SJCRH30 (cell line): ENCODE measurements at regions not wholly inside any gene's neighbourhood (a gene's known extent, or its start where the extent isn't known, plus 50 kb on each side); places are given as distances from the start of the nearest gene placed in this dataset.

Source experiments
- DNase-seq, 2 experiments: peaks; one replicate each; pipeline ENCODE4 v3.0.0-alpha.2; 2015 to 2020
- H3K27ac ChIP-seq: fragments of 250-450 bp; sonication (Bioruptor Pico); 2 replicates; pipeline ENCODE4 v1.5.1; 2020; ENCODE audit warnings: mild to moderate bottlenecking, moderate library complexity
- H3K27me3 ChIP-seq: fragments of 250-450 bp; sonication (Bioruptor Pico); 2 replicates; pipeline ENCODE4 v1.5.1; 2020; ENCODE audit warnings: mild to moderate bottlenecking, moderate library complexity
- H3K36me3 ChIP-seq: fragments of 250-450 bp; sonication (Bioruptor Pico); 2 replicates; pipeline ENCODE4 v1.5.1; 2020; ENCODE audit warnings: mild to moderate bottlenecking, moderate library complexity
- H3K4me1 ChIP-seq: fragments of 250-450 bp; sonication (Bioruptor Pico); 2 replicates; pipeline ENCODE4 v1.5.1; 2020; ENCODE audit warnings: mild to moderate bottlenecking, moderate library complexity
- H3K4me3 ChIP-seq: fragments of 250-450 bp; sonication (Bioruptor Pico); 2 replicates; pipeline ENCODE4 v1.5.1; 2020; ENCODE audit warnings: mild to moderate bottlenecking, moderate library complexity
- H3K9me3 ChIP-seq: fragments of 250-450 bp; sonication (Bioruptor Pico); replicated peaks from 2 replicates; pipeline ENCODE4 v1.5.1; 2020; ENCODE audit warnings: mild to moderate bottlenecking, moderate library complexity

DNA sequence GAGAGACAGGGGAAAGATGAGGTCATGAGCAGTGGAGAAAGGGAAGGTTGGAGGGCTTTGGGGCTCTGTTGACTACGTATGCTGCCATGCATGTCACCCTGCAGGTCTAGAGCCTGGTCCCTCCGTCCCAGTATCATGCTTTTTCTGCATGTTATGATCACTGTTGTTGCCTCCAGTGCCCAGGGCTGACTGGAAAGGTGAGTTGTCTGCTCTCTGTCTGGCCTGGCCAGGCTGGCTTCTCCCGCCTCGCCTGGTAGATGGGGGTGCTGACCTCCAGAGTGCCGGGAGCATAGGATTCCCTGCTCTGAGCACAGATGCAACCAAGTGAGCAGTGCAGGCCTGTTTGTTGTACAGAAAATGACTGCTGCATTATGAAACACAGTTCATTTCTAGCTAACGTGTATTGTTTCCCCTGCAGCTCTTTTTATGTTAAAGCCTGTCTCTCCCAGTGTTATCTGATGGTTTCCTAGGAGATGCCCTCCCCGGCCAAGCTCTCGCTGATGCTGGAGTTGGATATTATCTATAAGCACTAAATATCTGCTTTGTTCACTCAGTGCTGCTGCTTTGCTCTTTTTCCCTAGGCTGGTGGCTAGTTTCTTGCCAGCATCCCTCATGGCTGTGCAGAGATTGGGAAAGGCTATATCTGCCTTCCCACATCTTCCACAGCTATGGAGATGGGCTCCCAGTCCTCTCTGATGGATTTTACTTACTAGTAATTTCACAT lies 158.2 kb downstream of the TDRD15 start:
- H3K27ac ChIP-seq, result no peak overlapping the region
- H3K4me1 ChIP-seq, result no peaks in the 10 kb centered on the region
- no peaks in the 10 kb centered on the region for H3K36me3 ChIP-seq
- DNase-seq, result no peak
- 0 out of 2 replicates have a peak, but pooled peaks cover 5% of the 10 kb centered on the region for H3K27me3 ChIP-seq
- H3K4me3 ChIP-seq, result no peak overlapping the region
- H3K9me3 ChIP-seq, result no peaks in the 10 kb centered on the region

- Histone ChIP-seq H3K4me1 (no peaks in the 10 kb centered on the region), H3K27ac (no peak overlapping the region), H3K27me3 (0 out of 2 replicates have a peak, but pooled peaks cover 3% of the 10 kb centered on the region), H3K4me3 (no peak overlapping the region), H3K36me3 (no peaks in the 10 kb centered on the region), H3K9me3 (no peaks in the 10 kb centered on the region)
- no peak for DNase-seq
Measured at GRCh38 chr2:21282515-21282898, 158.7 kb downstream of the TDRD15 start.

DNA sequence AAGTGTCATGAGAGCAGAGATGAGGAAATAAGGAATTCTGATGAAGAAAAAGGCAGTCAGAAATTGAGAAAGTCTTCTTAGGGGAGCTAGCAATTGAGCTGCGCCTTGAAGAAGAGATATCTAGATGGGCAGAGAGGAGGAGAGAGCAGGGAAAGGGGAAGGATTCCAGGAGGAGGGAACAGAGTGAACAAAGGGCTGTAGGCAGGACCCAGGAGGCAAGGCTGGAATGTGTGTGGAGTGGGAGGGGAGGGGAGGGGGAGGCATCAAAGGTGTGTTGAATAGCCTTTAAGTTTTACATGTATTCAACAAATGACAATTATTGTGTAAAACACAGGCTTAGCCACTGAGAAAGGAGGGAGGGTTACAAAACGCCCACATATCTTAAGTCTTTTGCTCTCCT lies 164.5 kb downstream of the TDRD15 start:
- H3K4me1 ChIP-seq, result no peaks in the 10 kb centered on the region
- H3K27ac ChIP-seq, result no peak overlapping the region
- H3K9me3 ChIP-seq, result no peaks in the 10 kb centered on the region
- DNase-seq, result no peak
- no peaks in the 10 kb centered on the region for H3K36me3 ChIP-seq
- no peak overlapping the region for H3K4me3 ChIP-seq
- peaks cover 5% of the 10 kb centered on the region; the same call in 1 of the 2 replicates for H3K27me3 ChIP-seq

DNA sequence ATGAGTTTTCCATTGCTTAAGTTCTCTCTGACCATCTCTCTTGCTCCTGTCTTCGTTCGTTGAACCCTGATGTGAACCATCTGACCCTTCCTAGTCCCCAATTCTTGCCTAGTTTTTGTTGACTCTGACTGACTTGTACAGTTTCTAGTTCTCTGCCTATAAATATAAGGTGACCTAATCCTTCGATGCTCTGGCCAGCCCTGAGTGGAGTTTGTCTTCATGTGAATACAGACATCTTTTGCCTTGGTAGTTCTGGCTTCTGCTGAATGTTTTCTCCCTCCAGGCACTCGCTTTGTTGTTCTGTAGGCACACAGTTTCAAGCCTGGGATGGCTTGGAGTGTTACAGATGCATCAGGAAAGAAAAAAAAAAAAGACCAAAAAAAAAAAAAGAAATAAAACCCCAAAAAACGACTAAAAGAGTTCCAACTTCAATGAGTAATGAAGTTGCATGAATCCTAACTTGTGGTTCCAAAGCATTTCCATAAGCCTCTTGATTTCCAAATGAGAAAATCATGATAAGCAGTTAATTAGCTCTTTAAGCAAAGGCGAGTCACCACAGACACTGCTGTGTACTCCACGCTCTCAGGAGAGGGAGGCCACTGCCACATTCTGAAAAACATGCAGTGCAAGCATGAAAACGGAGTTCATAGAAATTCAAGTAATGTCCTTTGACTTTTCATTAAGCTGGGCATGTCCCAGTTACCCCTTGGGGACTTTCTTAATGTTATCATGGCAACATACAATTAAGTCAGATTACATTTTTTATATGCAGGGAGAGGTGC lies 165.2 kb downstream of the TDRD15 start:
- Histone ChIP-seq H3K9me3 (no peaks in the 10 kb centered on the region), H3K36me3 (no peaks in the 10 kb centered on the region), H3K27me3 (peaks cover 5% of the 10 kb centered on the region; the same call in 1 of the 2 replicates), H3K4me1 (no peaks in the 10 kb centered on the region), H3K27ac (no peak overlapping the region), H3K4me3 (no peak overlapping the region)
- DNase-seq, result no peak

- H3K27ac ChIP-seq, result no peak overlapping the region
- H3K4me1 ChIP-seq, result no peaks in the 10 kb centered on the region
- no peak overlapping the region for H3K4me3 ChIP-seq
- no peak for DNase-seq
- no peaks in the 10 kb centered on the region for H3K36me3 ChIP-seq
- H3K9me3 ChIP-seq, result no peaks in the 10 kb centered on the region
- H3K27me3 ChIP-seq, result peaks cover 5% of the 10 kb centered on the region; the same call in 1 of the 2 replicates
Measured at GRCh38 chr2:21289551-21289950, 165.8 kb downstream of the TDRD15 start.

DNA sequence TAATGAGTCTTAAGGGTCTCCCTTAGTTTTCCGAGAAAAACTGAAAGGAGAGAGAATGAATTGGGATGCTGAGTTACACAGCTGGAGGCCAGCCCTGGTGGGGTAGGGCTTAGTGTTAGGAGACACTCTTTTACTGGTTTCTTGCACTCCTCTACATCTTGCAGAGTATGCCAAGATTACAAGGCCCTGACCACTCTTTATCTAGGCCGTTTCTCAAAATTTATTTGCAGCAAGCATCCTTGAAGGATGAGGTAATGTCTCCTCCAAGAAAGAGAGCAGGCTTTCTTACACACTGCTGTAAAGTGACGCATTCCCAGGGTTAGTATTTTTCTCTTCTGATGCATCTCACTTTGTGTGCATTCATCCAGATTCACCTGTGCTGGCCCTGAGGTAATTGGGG lies 166.2 kb downstream of the TDRD15 start:
- H3K9me3 ChIP-seq, result no peaks in the 10 kb centered on the region
- no peak overlapping the region for H3K4me3 ChIP-seq
- H3K36me3 ChIP-seq, result no peaks in the 10 kb centered on the region
- H3K27ac ChIP-seq, result no peak overlapping the region
- H3K27me3 ChIP-seq, result peaks cover 5% of the 10 kb centered on the region; the same call in 1 of the 2 replicates
- no peaks in the 10 kb centered on the region for H3K4me1 ChIP-seq
- DNase-seq, result no peak

DNA sequence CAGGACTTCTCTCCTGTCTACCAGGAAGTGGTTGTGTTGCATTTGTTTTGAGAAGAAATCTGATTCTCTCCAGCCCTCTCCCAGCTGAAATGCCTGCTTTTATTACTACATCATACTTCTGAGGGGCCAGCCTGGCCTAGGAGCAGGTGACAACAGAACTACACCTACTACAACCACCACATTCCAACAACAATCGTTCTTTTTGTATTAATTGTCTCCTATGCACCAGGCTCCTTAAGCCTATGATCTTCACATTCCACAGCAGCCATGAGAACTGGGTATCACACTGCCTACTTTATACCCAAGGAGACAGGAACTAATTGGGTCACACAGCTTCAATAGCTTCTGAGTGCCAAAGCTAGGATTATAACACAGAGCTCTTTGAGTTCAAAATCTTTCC lies 167.7 kb downstream of the TDRD15 start:
- Histone ChIP-seq H3K36me3 (no peaks in the 10 kb centered on the region), H3K27me3 (peaks cover 8% of the 10 kb centered on the region; the same call in 1 of the 2 replicates)

DNA sequence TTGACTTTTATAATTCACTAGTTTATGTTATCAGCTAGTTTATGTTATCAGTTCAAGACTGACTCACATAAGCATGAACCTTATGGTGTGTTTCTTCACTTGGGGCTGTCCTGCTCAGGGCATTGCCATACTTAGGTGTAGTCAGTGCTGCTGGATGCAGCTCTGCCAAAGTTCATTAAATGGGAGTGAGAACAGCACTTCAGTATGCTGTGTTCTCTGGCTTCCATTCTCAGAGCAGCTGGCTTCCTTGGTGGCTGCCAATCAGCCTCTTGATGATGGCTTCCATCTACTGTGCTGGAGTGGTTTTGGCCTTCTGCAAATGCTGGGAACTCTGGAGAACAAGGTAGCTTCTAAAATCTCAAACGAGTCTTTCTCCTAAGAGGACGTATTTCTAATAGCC lies 170.7 kb downstream of the TDRD15 start:
- H3K36me3 ChIP-seq, result no peaks in the 10 kb centered on the region
- DNase-seq, result no peak
- no peak overlapping the region for H3K27ac ChIP-seq
- no peak overlapping the region for H3K4me3 ChIP-seq
- H3K9me3 ChIP-seq, result no peaks in the 10 kb centered on the region
- peaks cover 9% of the 10 kb centered on the region; the same call in 1 of the 2 replicates for H3K27me3 ChIP-seq
- no peaks in the 10 kb centered on the region for H3K4me1 ChIP-seq

More for the DNA sequence above, 167.7 kb downstream of the TDRD15 start:
- DNase-seq, result peak in 1 of 2 experiments; percentile 14
- Histone ChIP-seq H3K27ac (no peak overlapping the region), H3K4me3 (no peak overlapping the region), H3K9me3 (no peaks in the 10 kb centered on the region), H3K4me1 (no peaks in the 10 kb centered on the region)

DNA sequence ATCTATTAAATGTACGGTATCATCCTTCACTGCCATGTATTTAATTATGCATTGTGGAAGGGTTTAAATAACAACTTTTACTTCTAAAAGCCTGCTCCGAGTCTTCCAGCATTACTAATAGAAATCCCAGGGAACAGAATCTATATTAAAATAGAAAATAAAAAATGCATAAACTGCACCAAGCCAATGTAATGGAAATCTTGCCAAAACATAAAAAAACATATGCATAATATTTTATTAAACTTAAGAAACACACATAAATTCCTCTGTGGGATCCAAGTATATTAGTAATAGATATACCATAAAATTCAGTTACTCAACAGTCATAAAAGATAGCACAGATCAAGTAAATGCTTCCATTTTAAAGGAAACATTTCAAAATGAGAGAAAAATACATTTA lies 175.6 kb downstream of the TDRD15 start:
- no peak for DNase-seq
- Histone ChIP-seq H3K27me3 (peaks cover 7% of the 10 kb centered on the region; the same call in 1 of the 2 replicates), H3K4me3 (no peak overlapping the region), H3K9me3 (no peaks in the 10 kb centered on the region), H3K36me3 (no peaks in the 10 kb centered on the region), H3K27ac (no peak overlapping the region), H3K4me1 (no peaks in the 10 kb centered on the region)

- Histone ChIP-seq H3K9me3 (no peaks in the 10 kb centered on the region), H3K36me3 (no peaks in the 10 kb centered on the region), H3K4me1 (no peaks in the 10 kb centered on the region), H3K27me3 (peaks cover 4% of the 10 kb centered on the region; the same call in 1 of the 2 replicates), H3K4me3 (no peak overlapping the region), H3K27ac (no peak overlapping the region)
- no peak for DNase-seq
Measured at GRCh38 chr2:21301871-21302455, 178.2 kb downstream of the TDRD15 start.

GRCh38 chr2:21303876-21304275 lies 180.1 kb downstream of the TDRD15 start:
- Histone ChIP-seq H3K27ac (no peak overlapping the region), H3K4me3 (no peak overlapping the region), H3K9me3 (no peaks in the 10 kb centered on the region), H3K27me3 (peaks cover 4% of the 10 kb centered on the region; the same call in 1 of the 2 replicates), H3K36me3 (no peaks in the 10 kb centered on the region), H3K4me1 (no peaks in the 10 kb centered on the region)
- DNase-seq, result no peak

GRCh38 chr2:21305581-21305980 lies 181.8 kb downstream of the TDRD15 start:
- Histone ChIP-seq H3K27ac (no peak overlapping the region), H3K36me3 (no peaks in the 10 kb centered on the region), H3K4me1 (no peaks in the 10 kb centered on the region), H3K9me3 (no peaks in the 10 kb centered on the region), H3K27me3 (0 out of 2 replicates have a peak, but pooled peaks cover 7% of the 10 kb centered on the region), H3K4me3 (no peak overlapping the region)
- DNase-seq, result no peak

- DNase-seq, result no peak
- 0 out of 2 replicates have a peak, but pooled peaks cover 7% of the 10 kb centered on the region for H3K27me3 ChIP-seq
- no peak overlapping the region for H3K27ac ChIP-seq
Measured at GRCh38 chr2:21306235-21306634, 182.5 kb downstream of the TDRD15 start.

GRCh38 chr2:21307037-21307436 lies 183.3 kb downstream of the TDRD15 start:
- H3K9me3 ChIP-seq, result no peaks in the 10 kb centered on the region
- no peak overlapping the region for H3K4me3 ChIP-seq
- DNase-seq, result no peak
- no peak overlapping the region for H3K27ac ChIP-seq
- H3K36me3 ChIP-seq, result no peaks in the 10 kb centered on the region
- H3K4me1 ChIP-seq, result no peaks in the 10 kb centered on the region
- H3K27me3 ChIP-seq, result 0 out of 2 replicates have a peak, but pooled peaks cover 7% of the 10 kb centered on the region

More at GRCh38 chr2:21306235-21306634, 182.5 kb downstream of the TDRD15 start:
- no peaks in the 10 kb centered on the region for H3K36me3 ChIP-seq
- H3K4me3 ChIP-seq, result no peak overlapping the region
- H3K9me3 ChIP-seq, result no peaks in the 10 kb centered on the region
- no peaks in the 10 kb centered on the region for H3K4me1 ChIP-seq

DNA sequence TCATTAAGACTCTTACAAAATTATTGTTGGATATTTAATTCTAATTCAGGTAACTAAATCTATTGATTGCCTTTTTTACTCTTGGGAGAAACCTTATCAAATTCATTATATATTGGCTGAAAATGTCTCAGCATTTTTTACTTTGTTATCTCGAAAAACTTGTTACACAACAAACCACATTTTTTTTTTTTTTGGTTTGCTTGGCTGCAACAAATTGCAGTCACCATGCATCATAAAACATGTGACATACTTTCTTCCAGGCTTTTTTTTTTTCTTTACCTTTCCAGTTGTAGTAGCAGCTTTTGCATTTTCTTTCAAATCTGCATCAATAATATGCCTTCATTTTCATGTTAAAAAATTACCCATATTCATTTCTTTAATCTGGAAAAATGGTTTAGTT lies 186.7 kb downstream of the TDRD15 start:
- DNase-seq, result no peak
- Histone ChIP-seq H3K27ac (no peak overlapping the region), H3K4me3 (no peak overlapping the region), H3K4me1 (no peaks in the 10 kb centered on the region), H3K36me3 (no peaks in the 10 kb centered on the region), H3K27me3 (peaks cover 10% of the 10 kb centered on the region; the same call in 1 of the 2 replicates), H3K9me3 (no peaks in the 10 kb centered on the region)
